HUES6 (cell line): ENCODE measurements at regions not wholly inside any gene's neighbourhood (a gene's known extent, or its start where the extent isn't known, plus 50 kb on each side); places are given as distances from the start of the nearest gene placed in this dataset.

Experiments used
- H3K27ac ChIP-seq: 2 replicates; pipeline ENCODE4 v1.7.0; 2013; ENCODE audit warnings: low read depth, mild to moderate bottlenecking, low read length, inconsistent platforms
- H3K27me3 ChIP-seq: 2 replicates; pipeline ENCODE4 v1.6.1; 2013; ENCODE audit warnings: low read length; ENCODE audit not compliant: control insufficient read depth, insufficient read depth
- H3K36me3 ChIP-seq: 2 replicates; pipeline ENCODE4 v1.6.1; 2013; ENCODE audit warnings: low read length; ENCODE audit not compliant: control insufficient read depth, insufficient read depth
- H3K4me1 ChIP-seq: 2 replicates; pipeline ENCODE4 v1.6.1; 2013; ENCODE audit warnings: low read length; ENCODE audit not compliant: control insufficient read depth, insufficient read depth
- H3K4me3 ChIP-seq: 2 replicates; pipeline ENCODE4 v1.5.1; 2013; ENCODE audit warnings: low read depth, low read length
- H3K9ac ChIP-seq: one replicate; pipeline ENCODE4 v1.6.1; 2013; ENCODE audit warnings: mild to moderate bottlenecking, low read length
- H3K9me3 ChIP-seq: 2 replicates; pipeline ENCODE4 v1.6.1; 2013; ENCODE audit warnings: low read depth, low read length; ENCODE audit not compliant: control insufficient read depth, insufficient read depth

DNA sequence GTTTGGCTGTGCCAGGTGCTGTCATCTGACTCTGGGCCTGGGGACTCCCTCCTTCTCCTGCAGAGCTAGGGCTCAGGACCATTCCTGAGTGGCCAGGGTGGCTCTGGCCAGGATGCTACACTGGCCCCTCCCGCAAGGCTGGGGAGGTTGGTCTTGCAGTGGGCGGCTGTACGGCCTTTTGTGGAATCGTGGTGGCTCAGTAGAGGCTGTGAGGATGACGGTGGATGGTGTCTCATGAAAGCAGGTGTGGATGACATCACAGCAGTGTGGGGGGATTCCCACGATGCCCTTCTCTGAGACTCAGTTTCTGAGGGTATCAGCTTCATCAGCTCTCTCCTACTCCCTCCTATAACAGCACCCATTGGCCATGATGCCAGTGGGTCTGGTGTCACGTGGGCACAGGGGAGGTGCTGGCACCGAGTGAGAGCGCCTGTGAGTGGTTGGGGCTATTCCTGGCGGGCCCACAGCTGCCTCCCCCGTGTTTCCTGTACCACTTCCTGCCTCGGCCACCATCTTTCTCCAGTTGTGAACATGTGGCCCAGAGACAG lies 144.2 kb upstream of the HDAC4 start:
- Histone ChIP-seq H3K9ac (no peak overlapping the region), H3K27me3 (no peaks in the 10 kb centered on the region), H3K27ac (no peak overlapping the region), H3K36me3 (no peaks in the 10 kb centered on the region), H3K9me3 (no peaks in the 10 kb centered on the region), H3K4me1 (no peaks in the 10 kb centered on the region), H3K4me3 (no peak overlapping the region)

GRCh38 chr2:239544143-239544917 lies 143.5 kb upstream of the HDAC4 start:
- no peak overlapping the region for H3K27ac ChIP-seq
- H3K4me3 ChIP-seq: no peak overlapping the region
- no peaks in the 10 kb centered on the region for H3K27me3 ChIP-seq
- H3K9ac ChIP-seq: no peak overlapping the region
- H3K4me1 ChIP-seq: no peaks in the 10 kb centered on the region
- H3K9me3 ChIP-seq: no peaks in the 10 kb centered on the region
- H3K36me3 ChIP-seq: no peaks in the 10 kb centered on the region

DNA sequence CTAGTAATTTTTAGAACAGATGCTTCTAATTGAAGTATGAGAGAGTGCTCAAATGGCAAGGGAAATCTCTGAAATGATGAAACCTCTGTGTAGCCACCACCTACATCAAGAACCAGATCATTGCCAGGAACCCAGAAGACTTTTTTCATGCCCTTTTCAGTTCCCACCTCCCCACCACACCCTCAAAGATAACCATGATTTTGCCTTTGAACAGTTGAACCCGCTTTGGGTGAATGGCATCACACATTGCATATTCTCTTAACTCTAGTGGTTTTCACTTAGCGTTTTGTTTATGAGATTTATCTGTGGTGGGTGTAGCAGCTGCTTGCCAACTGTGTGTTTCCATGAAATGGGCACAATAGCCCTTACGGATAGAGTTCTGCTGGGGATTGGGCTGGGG lies 142.9 kb upstream of the HDAC4 start:
- H3K36me3 ChIP-seq: no peaks in the 10 kb centered on the region
- no peaks in the 10 kb centered on the region for H3K27me3 ChIP-seq
- H3K4me3 ChIP-seq: no peak overlapping the region
- no peak overlapping the region for H3K27ac ChIP-seq
- H3K4me1 ChIP-seq: no peaks in the 10 kb centered on the region
- no peaks in the 10 kb centered on the region for H3K9me3 ChIP-seq
- no peak overlapping the region for H3K9ac ChIP-seq

- H3K4me3 ChIP-seq: no peak overlapping the region
- H3K36me3 ChIP-seq: no peaks in the 10 kb centered on the region
- no peaks in the 10 kb centered on the region for H3K9me3 ChIP-seq
- no peaks in the 10 kb centered on the region for H3K4me1 ChIP-seq
- H3K27ac ChIP-seq: no peak overlapping the region
- no peaks in the 10 kb centered on the region for H3K27me3 ChIP-seq
- no peak overlapping the region for H3K9ac ChIP-seq
Observed at GRCh38 chr2:239540174-239540573, 139.4 kb upstream of the HDAC4 start.

DNA sequence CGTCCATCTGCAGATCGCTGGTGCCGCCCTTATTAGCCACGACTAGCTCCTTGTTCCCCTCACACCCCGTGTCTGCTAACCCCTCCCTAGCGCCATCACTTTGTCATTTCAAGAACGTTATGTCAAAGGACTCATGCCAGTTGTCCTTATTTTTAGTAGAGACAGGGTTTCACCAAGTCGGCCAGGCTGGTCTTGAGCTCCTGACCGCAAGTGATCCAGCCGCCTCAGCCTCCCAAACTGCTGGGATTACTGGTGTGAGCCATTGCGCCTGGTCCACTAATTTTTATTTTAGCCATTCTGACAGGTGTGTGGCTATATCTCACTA lies 138.9 kb upstream of the HDAC4 start:
- H3K27me3 ChIP-seq: no peaks in the 10 kb centered on the region
- H3K27ac ChIP-seq: no peak overlapping the region
- peaks cover 3% of the 10 kb centered on the region; the same call in 1 of the 2 replicates for H3K9me3 ChIP-seq
- H3K36me3 ChIP-seq: no peaks in the 10 kb centered on the region
- H3K9ac ChIP-seq: no peak overlapping the region
- H3K4me3 ChIP-seq: no peak overlapping the region
- no peaks in the 10 kb centered on the region for H3K4me1 ChIP-seq

- Histone ChIP-seq H3K4me1 (no peaks in the 10 kb centered on the region), H3K4me3 (no peak overlapping the region), H3K27me3 (no peaks in the 10 kb centered on the region), H3K36me3 (no peaks in the 10 kb centered on the region), H3K27ac (no peak overlapping the region), H3K9ac (no peak overlapping the region), H3K9me3 (peaks cover 6% of the 10 kb centered on the region; the same call in 1 of the 2 replicates)
Observed at GRCh38 chr2:239539083-239539775, 138.4 kb upstream of the HDAC4 start.

GRCh38 chr2:239538357-239539052 lies 137.7 kb upstream of the HDAC4 start:
- Histone ChIP-seq H3K9ac (no peak overlapping the region), H3K27me3 (no peaks in the 10 kb centered on the region), H3K36me3 (no peaks in the 10 kb centered on the region), H3K27ac (no peak overlapping the region), H3K4me1 (no peaks in the 10 kb centered on the region), H3K9me3 (peaks cover 6% of the 10 kb centered on the region; the same call in 1 of the 2 replicates), H3K4me3 (no peak overlapping the region)

DNA sequence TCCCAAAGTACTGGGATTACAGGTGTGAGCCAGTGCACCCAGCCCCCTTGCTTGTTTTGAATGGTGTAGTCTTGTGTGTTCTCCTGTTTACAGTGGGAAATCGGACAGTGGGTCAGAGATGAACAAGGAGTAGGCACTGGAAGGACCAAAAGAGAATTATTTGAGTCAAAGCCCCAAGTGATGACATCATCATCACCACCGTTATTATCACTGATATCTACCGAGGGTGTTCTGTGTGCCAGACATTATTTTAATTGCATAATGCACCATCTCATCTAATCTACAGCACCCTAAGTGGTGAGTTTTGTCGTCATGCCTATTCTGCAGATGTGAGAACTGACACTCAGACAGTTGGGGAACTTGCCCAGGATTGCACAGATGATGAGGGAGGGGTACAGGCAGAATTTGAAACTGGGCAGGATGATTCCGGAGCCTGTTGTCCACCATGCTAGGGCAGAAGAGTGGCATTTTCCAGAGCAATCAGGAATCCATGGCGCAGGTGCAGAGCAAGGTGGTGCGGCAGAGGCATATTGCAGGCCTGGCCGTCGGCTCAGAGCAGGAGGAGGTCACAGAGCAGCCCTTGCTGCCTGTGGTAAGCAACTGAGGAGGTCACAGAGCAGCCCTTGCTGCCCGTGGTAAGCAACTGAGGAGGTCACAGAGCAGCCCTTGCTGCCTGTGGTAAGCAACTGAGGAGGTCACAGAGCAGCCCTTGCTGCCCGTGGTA lies 137.0 kb upstream of the HDAC4 start:
- H3K9ac ChIP-seq: no peak overlapping the region
- H3K27ac ChIP-seq: no peak overlapping the region
- H3K9me3 ChIP-seq: peaks cover 6% of the 10 kb centered on the region; the same call in 1 of the 2 replicates
- no peak overlapping the region for H3K4me3 ChIP-seq
- no peaks in the 10 kb centered on the region for H3K4me1 ChIP-seq
- H3K36me3 ChIP-seq: no peaks in the 10 kb centered on the region
- H3K27me3 ChIP-seq: no peaks in the 10 kb centered on the region

DNA sequence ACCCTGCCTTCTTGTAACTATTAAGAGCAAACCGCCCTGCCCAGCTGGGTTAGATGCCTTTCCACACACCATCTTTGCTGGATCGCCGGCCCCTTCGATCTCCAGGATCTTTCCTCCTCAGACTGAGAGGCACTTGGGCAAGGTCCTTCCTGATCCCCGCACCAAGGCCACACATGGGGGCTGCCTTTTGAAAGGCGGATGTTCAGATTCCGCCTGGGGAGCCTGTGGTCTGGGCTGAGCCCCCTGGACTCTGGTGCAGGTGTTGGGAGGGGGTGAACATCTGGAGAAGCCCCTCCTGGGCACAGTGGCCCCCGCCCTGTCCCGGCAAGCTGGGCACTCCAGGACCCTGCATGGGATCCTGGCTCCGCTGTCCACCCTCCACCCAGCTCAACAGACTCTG lies 135.4 kb upstream of the HDAC4 start:
- no peak overlapping the region for H3K4me3 ChIP-seq
- no peaks in the 10 kb centered on the region for H3K27me3 ChIP-seq
- no peaks in the 10 kb centered on the region for H3K36me3 ChIP-seq
- no peak overlapping the region for H3K9ac ChIP-seq
- H3K4me1 ChIP-seq: no peaks in the 10 kb centered on the region
- H3K9me3 ChIP-seq: peaks cover 6% of the 10 kb centered on the region; the same call in 1 of the 2 replicates
- no peak overlapping the region for H3K27ac ChIP-seq

DNA sequence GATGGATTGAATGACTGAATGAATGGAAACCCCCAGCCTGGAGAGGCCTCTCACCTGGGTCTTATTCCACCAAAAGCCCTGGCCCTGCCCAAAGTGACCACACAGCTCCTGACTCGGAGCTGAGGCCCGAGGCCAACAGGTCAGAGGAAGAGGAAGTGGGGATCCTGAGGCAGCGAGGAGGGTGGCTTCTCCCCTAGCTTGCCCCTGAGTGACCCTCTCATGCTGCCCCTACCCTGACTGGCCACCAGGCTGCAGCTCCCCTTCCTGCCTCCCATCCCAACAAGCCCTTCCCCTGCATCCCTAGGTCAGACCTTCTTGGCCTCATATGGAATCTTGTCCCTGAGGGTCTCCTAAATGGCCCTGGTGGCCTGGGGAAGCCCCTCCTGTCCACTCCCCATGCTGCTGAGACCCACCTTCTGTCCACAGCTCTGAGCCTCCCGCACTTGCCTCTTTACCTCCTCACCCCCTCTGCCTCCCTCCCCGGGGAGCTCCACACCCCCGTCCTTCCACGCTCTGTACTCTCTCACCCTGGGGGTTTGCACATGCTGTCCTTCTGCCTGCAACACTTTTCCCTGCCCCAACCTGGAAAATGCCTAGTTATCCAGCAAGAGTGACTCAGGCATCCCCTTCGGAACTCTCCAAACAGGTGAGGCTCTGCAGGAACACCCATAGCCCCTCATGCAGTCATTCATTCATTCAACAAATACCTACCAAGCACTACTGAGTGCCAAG lies 134.8 kb upstream of the HDAC4 start:
- no peaks in the 10 kb centered on the region for H3K4me1 ChIP-seq
- no peak overlapping the region for H3K27ac ChIP-seq
- no peaks in the 10 kb centered on the region for H3K36me3 ChIP-seq
- no peaks in the 10 kb centered on the region for H3K27me3 ChIP-seq
- no peak overlapping the region for H3K4me3 ChIP-seq
- H3K9me3 ChIP-seq: peaks cover 6% of the 10 kb centered on the region; the same call in 1 of the 2 replicates
- no peak overlapping the region for H3K9ac ChIP-seq
